ENCODE measurements at regions not wholly inside any gene's neighbourhood (a gene's known extent, or its start where the extent isn't known, plus 50 kb on each side); places are given as distances from the start of the nearest gene placed in this dataset.

GRCh38 chr9:87073692-87074091 is 126.4 kb upstream of the GAS1 start:
- no peak overlapping the region for H3K14ac ChIP-seq (ENCODE audit: low read length)
- H3K9me3 ChIP-seq (replicated peaks in 1 of 2; ENCODE audit: control insufficient read depth in 2 of 2, insufficient read depth in 1 of 2, low read depth in 1 of 2, low read length in 2 of 2): no peaks in the 10 kb centered on the region
- H2AK5ac ChIP-seq (ENCODE audit: low read depth, low read length): no peak overlapping the region
- no peak overlapping the region for H3K4me2 ChIP-seq (ENCODE audit: insufficient read depth, low read length, poor library complexity, severe bottlenecking)
- H3K27ac ChIP-seq (replicated peaks; ENCODE audit: low read length): no peak overlapping the region
- no peak overlapping the region for H2BK12ac ChIP-seq (ENCODE audit: low read length)
- WGBS, 2 donors (ENCODE audit: extremely low coverage in 2 of 2, insufficient read length in 2 of 2, insufficient replicate concordance in 1 of 2): no CpG with 5 or more reads among the region's 6 CpGs
- no peak overlapping the region for H3K4me3 ChIP-seq (ENCODE audit: low read length in 2 of 2)
- no peak overlapping the region for H3K23ac ChIP-seq (ENCODE audit: low read depth, low read length, poor library complexity)
- no peak overlapping the region for H2BK5ac ChIP-seq (ENCODE audit: low read length)
- no peaks in the 10 kb centered on the region for H3K79me1 ChIP-seq (ENCODE audit: low read depth, low read length)
- no peak for DNase-seq (ENCODE audit: low spot score)
- H3K27me3 ChIP-seq (ENCODE audit: control insufficient read depth in 3 of 3, insufficient read depth in 3 of 3, low read depth in 1 of 3, low read length in 3 of 3): no peaks in the 10 kb centered on the region
- peaks cover 0 to 2% of the 10 kb centered on the region in 2 donors for H3K4me1 ChIP-seq (ENCODE audit: control insufficient read depth in 2 of 2, insufficient read depth in 1 of 2, low read depth in 1 of 2, low read length in 2 of 2)
- no peak overlapping the region for H3K18ac ChIP-seq (ENCODE audit: low read length)
- no peak overlapping the region for H3K9ac ChIP-seq (ENCODE audit: low read depth, low read length, poor library complexity)
- no peak overlapping the region for H4K91ac ChIP-seq (ENCODE audit: low read depth, low read length, poor library complexity)
- no peak overlapping the region for H3K4ac ChIP-seq (ENCODE audit: low read length)
- H4K8ac ChIP-seq (ENCODE audit: low read depth, low read length): no peak overlapping the region
- H2BK15ac ChIP-seq (ENCODE audit: low read length): no peak overlapping the region
- H2AFZ ChIP-seq (ENCODE audit: low read length): no peak overlapping the region
- H2BK120ac ChIP-seq (ENCODE audit: low read depth, low read length): no peak overlapping the region
- H3K36me3 ChIP-seq (replicated peaks in 1 of 2; ENCODE audit: control insufficient read depth in 2 of 2, insufficient read depth in 2 of 2, low read length in 2 of 2): no peaks in the 10 kb centered on the region

GRCh38 chr9:87075537-87075936 is 128.2 kb upstream of the GAS1 start:
- no peak overlapping the region for H3K27ac ChIP-seq (replicated peaks; ENCODE audit: low read length)
- H3K18ac ChIP-seq (ENCODE audit: low read length): no peak overlapping the region
- no peak overlapping the region for H4K91ac ChIP-seq (ENCODE audit: low read depth, low read length, poor library complexity)
- no peak overlapping the region for H3K23ac ChIP-seq (ENCODE audit: low read depth, low read length, poor library complexity)
- H3K9ac ChIP-seq (ENCODE audit: low read depth, low read length, poor library complexity): no peak overlapping the region
- H2BK15ac ChIP-seq (ENCODE audit: low read length): no peak overlapping the region
- no peaks in the 10 kb centered on the region for H3K36me3 ChIP-seq (replicated peaks in 1 of 2; ENCODE audit: control insufficient read depth in 2 of 2, insufficient read depth in 2 of 2, low read length in 2 of 2)
- H3K79me1 ChIP-seq (ENCODE audit: low read depth, low read length): no peaks in the 10 kb centered on the region
- H2BK120ac ChIP-seq (ENCODE audit: low read depth, low read length): no peak overlapping the region
- H3K14ac ChIP-seq (ENCODE audit: low read length): no peak overlapping the region
- no CpG with 5 or more reads among the region's 3 CpGs for WGBS, 2 donors (ENCODE audit: extremely low coverage in 2 of 2, insufficient read length in 2 of 2, insufficient replicate concordance in 1 of 2)
- H2AFZ ChIP-seq (ENCODE audit: low read length): no peak overlapping the region
- H3K4ac ChIP-seq (ENCODE audit: low read length): no peak overlapping the region
- no peak overlapping the region for H4K8ac ChIP-seq (ENCODE audit: low read depth, low read length)
- H2AK5ac ChIP-seq (ENCODE audit: low read depth, low read length): no peak overlapping the region
- no peaks in the 10 kb centered on the region for H3K27me3 ChIP-seq (ENCODE audit: control insufficient read depth in 3 of 3, insufficient read depth in 3 of 3, low read depth in 1 of 3, low read length in 3 of 3)
- no peak overlapping the region for H2BK12ac ChIP-seq (ENCODE audit: low read length)
- no peak for DNase-seq (ENCODE audit: low spot score)
- peaks cover 0 to 2% of the 10 kb centered on the region in 2 donors for H3K4me1 ChIP-seq (ENCODE audit: control insufficient read depth in 2 of 2, insufficient read depth in 1 of 2, low read depth in 1 of 2, low read length in 2 of 2)
- no peaks in the 10 kb centered on the region for H3K9me3 ChIP-seq (replicated peaks in 1 of 2; ENCODE audit: control insufficient read depth in 2 of 2, insufficient read depth in 1 of 2, low read depth in 1 of 2, low read length in 2 of 2)
- H3K4me3 ChIP-seq (ENCODE audit: low read length in 2 of 2): no peak overlapping the region
- H3K4me2 ChIP-seq (ENCODE audit: insufficient read depth, low read length, poor library complexity, severe bottlenecking): no peak overlapping the region
- no peak overlapping the region for H2BK5ac ChIP-seq (ENCODE audit: low read length)

- no peak overlapping the region for H3K4me3 ChIP-seq (ENCODE audit: low read length in 2 of 2)
- H3K4me1 ChIP-seq (ENCODE audit: control insufficient read depth in 2 of 2, insufficient read depth in 1 of 2, low read depth in 1 of 2, low read length in 2 of 2): peaks cover 0 to 2% of the 10 kb centered on the region in 2 donors
- no peak overlapping the region for H3K9ac ChIP-seq (ENCODE audit: low read depth, low read length, poor library complexity)
- no peaks in the 10 kb centered on the region for H3K36me3 ChIP-seq (replicated peaks in 1 of 2; ENCODE audit: control insufficient read depth in 2 of 2, insufficient read depth in 2 of 2, low read length in 2 of 2)
- H3K4me2 ChIP-seq (ENCODE audit: insufficient read depth, low read length, poor library complexity, severe bottlenecking): no peak overlapping the region
- H3K9me3 ChIP-seq (replicated peaks in 1 of 2; ENCODE audit: control insufficient read depth in 2 of 2, insufficient read depth in 1 of 2, low read depth in 1 of 2, low read length in 2 of 2): no peaks in the 10 kb centered on the region
- H3K14ac ChIP-seq (ENCODE audit: low read length): no peak overlapping the region
- no peak overlapping the region for H3K27ac ChIP-seq (replicated peaks; ENCODE audit: low read length)
- H2AFZ ChIP-seq (ENCODE audit: low read length): no peak overlapping the region
- no peaks in the 10 kb centered on the region for H3K27me3 ChIP-seq (ENCODE audit: control insufficient read depth in 3 of 3, insufficient read depth in 3 of 3, low read depth in 1 of 3, low read length in 3 of 3)
- no peaks in the 10 kb centered on the region for H3K79me1 ChIP-seq (ENCODE audit: low read depth, low read length)
- H2BK15ac ChIP-seq (ENCODE audit: low read length): no peak overlapping the region
- H3K4ac ChIP-seq (ENCODE audit: low read length): no peak overlapping the region
- WGBS, 2 donors (ENCODE audit: extremely low coverage in 2 of 2, insufficient read length in 2 of 2, insufficient replicate concordance in 1 of 2): no CpG with 5 or more reads among the region's 2 CpGs
- no peak overlapping the region for H2AK5ac ChIP-seq (ENCODE audit: low read depth, low read length)
- no peak overlapping the region for H3K23ac ChIP-seq (ENCODE audit: low read depth, low read length, poor library complexity)
- DNase-seq (ENCODE audit: low spot score): no peak
- H2BK5ac ChIP-seq (ENCODE audit: low read length): no peak overlapping the region
- H3K18ac ChIP-seq (ENCODE audit: low read length): no peak overlapping the region
- no peak overlapping the region for H4K8ac ChIP-seq (ENCODE audit: low read depth, low read length)
- H2BK120ac ChIP-seq (ENCODE audit: low read depth, low read length): no peak overlapping the region
- H4K91ac ChIP-seq (ENCODE audit: low read depth, low read length, poor library complexity): no peak overlapping the region
- no peak overlapping the region for H2BK12ac ChIP-seq (ENCODE audit: low read length)
Measured at GRCh38 chr9:87076825-87077224, 129.5 kb upstream of the GAS1 start.

- no peaks in the 10 kb centered on the region for H3K27me3 ChIP-seq (ENCODE audit: control insufficient read depth in 3 of 3, insufficient read depth in 3 of 3, low read depth in 1 of 3, low read length in 3 of 3)
- no peak overlapping the region for H2AK5ac ChIP-seq (ENCODE audit: low read depth, low read length)
- H3K4ac ChIP-seq (ENCODE audit: low read length): no peak overlapping the region
- H3K9ac ChIP-seq (ENCODE audit: low read depth, low read length, poor library complexity): no peak overlapping the region
- H3K14ac ChIP-seq (ENCODE audit: low read length): no peak overlapping the region
- no peak overlapping the region for H3K18ac ChIP-seq (ENCODE audit: low read length)
- no peaks in the 10 kb centered on the region for H3K79me1 ChIP-seq (ENCODE audit: low read depth, low read length)
- H3K36me3 ChIP-seq (replicated peaks in 1 of 2; ENCODE audit: control insufficient read depth in 2 of 2, insufficient read depth in 2 of 2, low read length in 2 of 2): no peaks in the 10 kb centered on the region
- no peak overlapping the region for H2BK12ac ChIP-seq (ENCODE audit: low read length)
- no peak overlapping the region for H4K8ac ChIP-seq (ENCODE audit: low read depth, low read length)
- no peak overlapping the region for H3K23ac ChIP-seq (ENCODE audit: low read depth, low read length, poor library complexity)
- no peak overlapping the region for H2AFZ ChIP-seq (ENCODE audit: low read length)
- no peak overlapping the region for H2BK120ac ChIP-seq (ENCODE audit: low read depth, low read length)
- H3K4me2 ChIP-seq (ENCODE audit: insufficient read depth, low read length, poor library complexity, severe bottlenecking): no peak overlapping the region
- no peaks in the 10 kb centered on the region for H3K9me3 ChIP-seq (replicated peaks in 1 of 2; ENCODE audit: control insufficient read depth in 2 of 2, insufficient read depth in 1 of 2, low read depth in 1 of 2, low read length in 2 of 2)
- DNase-seq (ENCODE audit: low spot score): no peak
- no peak overlapping the region for H2BK5ac ChIP-seq (ENCODE audit: low read length)
- no peak overlapping the region for H3K27ac ChIP-seq (replicated peaks; ENCODE audit: low read length)
- H3K4me3 ChIP-seq (ENCODE audit: low read length in 2 of 2): no peak overlapping the region
- H4K91ac ChIP-seq (ENCODE audit: low read depth, low read length, poor library complexity): no peak overlapping the region
- no peak overlapping the region for H2BK15ac ChIP-seq (ENCODE audit: low read length)
- peaks cover 0 to 2% of the 10 kb centered on the region in 2 donors for H3K4me1 ChIP-seq (ENCODE audit: control insufficient read depth in 2 of 2, insufficient read depth in 1 of 2, low read depth in 1 of 2, low read length in 2 of 2)
- no CpG with 5 or more reads among the region's 3 CpGs for WGBS, 2 donors (ENCODE audit: extremely low coverage in 2 of 2, insufficient read length in 2 of 2, insufficient replicate concordance in 1 of 2)
Measured at GRCh38 chr9:87077986-87078385, 130.7 kb upstream of the GAS1 start.

Data from neuronal stem cell (in vitro differentiated cells).